GM12891 (cell line): ENCODE measurements at regions not wholly inside any gene's neighbourhood (a gene's known extent, or its start where the extent isn't known, plus 50 kb on each side); places are given as distances from the start of the nearest gene placed in this dataset.

ENCODE experiments used
- PAX5 ChIP-seq: IDR thresholded peaks from 2 replicates; pipeline ENCODE4 v1.6.1; 2011; ENCODE audit warnings: low read length, moderate library complexity, mild to moderate bottlenecking; ENCODE audit not compliant: insufficient read depth, severe bottlenecking
- POLR2A ChIP-seq: IDR thresholded peaks from 2 replicates; pipeline ENCODE4 v1.6.1; 2011; ENCODE audit warnings: low read depth, low read length, control low read depth
- POLR2AphosphoS5 ChIP-seq: IDR thresholded peaks from 2 replicates; pipeline ENCODE4 v1.6.1; 2011; ENCODE audit warnings: low read depth, low read length, control low read depth
- SPI1 ChIP-seq: IDR thresholded peaks from 2 replicates; pipeline ENCODE4 v1.6.1; 2011; ENCODE audit warnings: low read depth, low read length, control low read depth
- TAF1 ChIP-seq: IDR thresholded peaks from 2 replicates; pipeline ENCODE4 v1.6.1; 2011; ENCODE audit warnings: low read depth, low read length, control low read depth

DNA sequence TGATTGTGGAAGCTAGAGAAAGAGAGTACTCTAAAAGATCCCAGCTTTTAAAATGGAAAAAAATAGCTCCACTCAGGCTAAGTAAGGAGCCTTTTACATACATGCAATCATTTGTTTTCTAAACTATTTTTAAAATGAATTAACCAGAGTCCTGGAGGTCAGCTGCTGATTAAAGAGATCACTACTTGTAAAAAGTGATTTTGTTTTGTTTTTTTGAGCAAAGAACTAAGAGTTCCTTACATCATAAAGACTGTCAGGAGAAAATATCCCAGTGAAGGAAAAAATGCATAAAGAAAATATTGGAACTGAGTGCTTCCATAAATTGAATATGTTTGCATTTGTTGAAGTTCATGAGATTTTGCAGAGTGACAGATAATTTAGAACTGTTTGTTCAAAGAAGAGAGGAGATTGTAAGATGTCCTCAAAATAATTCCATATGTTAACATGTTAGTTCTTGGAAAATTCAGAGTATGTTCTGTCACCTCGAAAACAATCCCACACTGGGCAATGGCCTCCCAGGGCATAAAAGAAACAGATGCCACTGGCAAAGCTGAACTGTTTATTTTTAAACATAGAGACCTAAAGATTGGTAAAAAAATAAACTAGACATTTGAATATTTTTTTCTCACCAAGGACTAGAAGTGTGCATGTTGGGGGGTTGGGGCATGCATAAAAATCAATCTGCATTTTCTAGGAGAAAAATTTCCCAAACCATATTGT is 264.7 kb downstream of the NPR3 start:
- no peak for TF ChIP-seq POLR2A
- TF ChIP-seq SPI1, result no peak
- TF ChIP-seq POLR2AphosphoS5, result no peak
- no peak for TF ChIP-seq TAF1
- TF ChIP-seq PAX5, result no peak
